K562 (cell line): ENCODE measurements at regions not wholly inside any gene's neighbourhood (a gene's known extent, or its start where the extent isn't known, plus 50 kb on each side); places are given as distances from the start of the nearest gene placed in this dataset.
A peak's percentile ranks its signal among the peaks of the same experiment; 100 is the strongest.

Experiments
- ATAC-seq: fragments of 200-7000 bp; cut with Tn5 transposase; 3 replicates; pipeline ENCODE4 v1.9.1; 2020; ENCODE audit warnings: moderate library complexity
- BruUV-seq: library from RNA; stranded (reverse); fragments of 400-500 nt; replicated peaks from 2 replicates; lab custom pipeline; 2021; lab: Mats Ljungman, UMichigan
- CTCF ChIA-PET: fragments of 300-600 bp; formaldehyde crosslinking; extraction: SDS; loops from one replicate; lab custom pipeline; 2021; ENCODE audit warnings: low intra/inter-chr PET ratio; lab: Yijun Ruan, JAX
- POLR2A ChIA-PET: fragments of 300-600, 350-650 bp; sonication (Branson Sonifier 250); formaldehyde crosslinking; extraction: SDS; loops from one replicate; lab custom pipeline; 2021; ENCODE audit warnings: antibody characterized with exemption, inconsistent platforms; lab: Yijun Ruan, JAX
- DNase-seq, 4 experiments: peaks; one replicate each; pipeline versions ENCODE4 v3.0.0 to v3.0.0-alpha.2; 2011 to 2018; ENCODE audit warnings: low spot score in 3 of 4, mixed read lengths in 3 of 4; ENCODE audit errors: extremely low read depth in 1 of 4
- FAIRE-seq: peaks from 2 replicates; lab custom pipeline; 2011; peaks lifted over from hg19 to GRCh38; lab: Jason Lieb, UNC
- H2AFZ ChIP-seq: 2 replicates; pipeline ENCODE4 v1.6.0; 2011; ENCODE audit warnings: low read depth, low read length, control low read depth, inconsistent platforms
- H3K27ac ChIP-seq: fragments of 200-600 bp; 3 replicates; pipeline ENCODE4 v1.8.0; 2011; ENCODE audit warnings: low read depth, mild to moderate bottlenecking, control low read depth, inconsistent platforms, low read length, moderate library complexity, mixed read lengths; ENCODE audit errors: extremely low read depth
- H3K27me3 ChIP-seq, 2 experiments: fragments of 300-600 bp in 1 of 2; 2 replicates in 1 of 2; 3 replicates in 1 of 2; pipeline versions ENCODE4 v1.6.0 to v1.8.0; 2011; ENCODE audit warnings: inconsistent platforms in 2 of 2, low read length in 2 of 2, mild to moderate bottlenecking in 1 of 2, mixed read lengths in 1 of 2, moderate library complexity in 1 of 2; ENCODE audit not compliant: control insufficient read depth in 2 of 2, insufficient read depth in 2 of 2
- H3K36me3 ChIP-seq: fragments of 300-600 bp; 3 replicates; pipeline ENCODE4 v1.8.0; 2011; ENCODE audit warnings: mild to moderate bottlenecking, low read length, inconsistent platforms; ENCODE audit not compliant: control insufficient read depth, insufficient read depth
- H3K4me1 ChIP-seq, 2 experiments: fragments of 200-600 bp in 1 of 2; replicated peaks in 1 of 2; 2 replicates in 1 of 2; 3 replicates in 1 of 2; pipeline versions ENCODE4 v1.5.1 to v1.8.0; 2011; ENCODE audit warnings: inconsistent platforms in 2 of 2, low read length in 2 of 2, mild to moderate bottlenecking in 1 of 2, mixed read lengths in 1 of 2, moderate library complexity in 1 of 2; ENCODE audit not compliant: control insufficient read depth in 2 of 2, insufficient read depth in 2 of 2
- H3K4me2 ChIP-seq: 2 replicates; pipeline ENCODE4 v1.6.1; 2011; ENCODE audit warnings: low read length, control low read depth, inconsistent platforms, mixed read lengths; ENCODE audit not compliant: insufficient read depth
- H3K4me3 ChIP-seq: fragments of 200-600 bp; sonication (generic), shearing (Covaris generic); 2 replicates; pipeline ENCODE4 v1.5.1; 2016; ENCODE audit warnings: control low read depth, inconsistent platforms
- H3K79me2 ChIP-seq: fragments of 200-600 bp; 3 replicates; pipeline ENCODE4 v1.8.0; 2011; ENCODE audit warnings: low read length, inconsistent platforms; ENCODE audit not compliant: control insufficient read depth, insufficient read depth
- H3K9ac ChIP-seq, 2 experiments: 2 replicates each; pipeline versions ENCODE4 v1.6.0 to v1.6.1; 2011; ENCODE audit warnings: low read depth in 2 of 2, low read length in 2 of 2, control low read depth in 1 of 2, inconsistent platforms in 1 of 2, mild to moderate bottlenecking in 1 of 2, mixed read lengths in 1 of 2; ENCODE audit not compliant: insufficient read depth in 1 of 2
- H3K9me1 ChIP-seq: one replicate; pipeline ENCODE4 v1.6.0; 2011; ENCODE audit warnings: inconsistent platforms, mild to moderate bottlenecking, low read length, moderate library complexity; ENCODE audit not compliant: control insufficient read depth, insufficient read depth
- H3K9me3 ChIP-seq: replicated peaks from 2 replicates; pipeline ENCODE4 v1.5.1; 2011; ENCODE audit warnings: low read depth, low read length, inconsistent platforms; ENCODE audit not compliant: control insufficient read depth, insufficient read depth
- H4K20me1 ChIP-seq: replicated peaks from 2 replicates; pipeline ENCODE4 v1.6.1; 2011; ENCODE audit warnings: low read length, inconsistent platforms, mixed read lengths; ENCODE audit not compliant: control insufficient read depth, insufficient read depth
- AFF1 ChIP-seq, 2 experiments: fragments of 450-650 bp; IDR thresholded peaks; 2 replicates each; pipeline ENCODE4 v1.6.1; 2018; ENCODE audit warnings: mild to moderate bottlenecking in 2 of 2, low read depth in 1 of 2; ENCODE audit not compliant: partially characterized antibody in 2 of 2
- RBM14 ChIP-seq: fragments of 200-400 bp; formaldehyde crosslinking; IDR thresholded peaks from 2 replicates; pipeline ENCODE4 v1.6.1; 2018; ENCODE audit warnings: low read depth, mild to moderate bottlenecking, low read length, moderate library complexity, borderline replicate concordance; ENCODE audit not compliant: insufficient read depth
- ZNF133 ChIP-seq: fragments of 250-450 bp; sonication (Bioruptor Pico); IDR thresholded peaks from 2 replicates; pipeline ENCODE4 v1.4.0; 2020; ENCODE audit warnings: mild to moderate bottlenecking
- ZNF316 ChIP-seq: fragments of 450-650 bp; IDR thresholded peaks from 2 replicates; pipeline ENCODE4 v1.6.1; 2016
- WGBS: fragments of 100-300 bp; shearing (Covaris generic); methylation state at CpG from one replicate; pipeline ENCODE4 v1.1.6; 2016; ENCODE audit warnings: low coverage, mixed read lengths; ENCODE audit not compliant: insufficient coverage; ENCODE audit errors: missing lambda C conversion rate; 5-methylcytosine and 5-hydroxymethylcytosine counted together
- in situ Hi-C: fragments of 300-500 bp; cut with MboI; formaldehyde crosslinking; loops from 4 replicates; pipeline ENCODE4 v1.15.0; 2018; ENCODE audit warnings: inconsistent platforms, mixed read lengths
- intact Hi-C: fragments of 100-400 bp; cut with micrococcal nuclease; formaldehyde crosslinking; loops from 2 replicates; pipeline ENCODE4 v1.14.2; 2022

GRCh38 chr2:66660804-66661203 lies 225.9 kb downstream of the MEIS1 start:
- H3K4me1 ChIP-seq: no peaks in the 10 kb centered on the region
- ChIA-PET POLR2A (no interaction called here), CTCF (no interaction called here)
- FAIRE-seq (no peak), ATAC-seq (no peak), DNase-seq (no peak)
- no peak overlapping the region for H3K9ac ChIP-seq
- no peaks in the 10 kb centered on the region for H3K9me3 ChIP-seq
- no peaks in the 10 kb centered on the region for H3K79me2 ChIP-seq
- intact Hi-C loops (no loop called here), in situ Hi-C loops (no loop called here)
- TF ChIP-seq RBM14 (no peak), ZNF316 (peak; percentile 17; the same call in 1 of the 2 replicates)
- no peak overlapping the region for H2AFZ ChIP-seq
- no peaks in the 10 kb centered on the region for H3K9me1 ChIP-seq
- no peak overlapping the region for H3K27ac ChIP-seq
- H3K36me3 ChIP-seq: no peaks in the 10 kb centered on the region
- H4K20me1 ChIP-seq: no peaks in the 10 kb centered on the region
- H3K27me3 ChIP-seq: no peaks in the 10 kb centered on the region
- no peak overlapping the region for H3K4me3 ChIP-seq
- no peak overlapping the region for H3K4me2 ChIP-seq
- no TSS peak for BruUV-seq

DNA sequence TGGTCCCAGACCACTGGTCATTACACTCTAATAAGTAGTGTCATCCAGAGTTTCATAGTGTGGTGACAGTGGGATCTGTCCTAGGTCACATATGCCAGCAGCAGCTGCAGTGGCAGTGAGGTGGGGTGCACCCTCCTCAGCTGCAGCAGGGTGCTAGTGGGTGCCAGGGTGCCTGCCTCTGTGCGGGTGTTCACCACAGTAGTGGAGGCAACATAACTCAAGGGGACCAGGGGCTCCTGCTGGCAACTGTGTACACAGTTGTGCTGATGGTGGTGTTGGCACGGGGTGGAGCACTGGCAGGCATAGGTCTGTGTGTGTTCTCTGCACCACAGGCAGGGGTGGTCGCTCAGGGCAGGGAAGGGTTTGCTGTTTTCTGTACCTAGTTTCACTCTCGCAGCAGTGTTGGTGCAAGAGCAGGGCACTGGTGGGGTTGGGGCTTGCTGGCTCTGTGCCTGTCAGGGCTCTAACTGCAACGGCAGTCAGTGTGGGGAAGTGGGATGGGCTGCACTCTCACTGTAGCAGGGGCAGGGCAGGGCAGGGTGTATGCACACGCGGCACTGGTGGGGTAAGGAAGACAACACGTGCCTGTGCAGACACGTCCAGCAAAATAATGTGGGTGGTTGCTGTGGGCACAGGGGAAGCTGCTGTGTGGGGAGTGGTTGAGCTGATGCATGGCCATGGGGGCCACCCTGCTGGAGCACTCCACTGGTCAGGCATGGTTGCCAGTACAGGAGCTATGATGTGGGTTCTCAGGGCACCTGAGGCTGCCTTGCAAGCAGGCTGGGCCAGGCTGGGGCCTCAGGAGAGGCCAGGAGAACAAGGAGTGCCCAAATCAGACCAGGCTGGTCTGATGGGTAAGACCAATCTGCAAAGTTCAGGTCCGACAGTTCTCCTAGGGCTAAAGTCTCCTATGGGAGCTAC lies 226.6 kb downstream of the MEIS1 start:
- H3K4me1 ChIP-seq: no peaks in the 10 kb centered on the region
- TF ChIP-seq AFF1 (IDR thresholded peaks at IDR 0.05; ENCODE audit: low read depth in 1 of 2, partially characterized antibody in 2 of 2) (no peak), ZNF133 (CRISPR knock-in tag) (no peak)
- H3K79me2 ChIP-seq: no peaks in the 10 kb centered on the region
- CTCF ChIA-PET: no interaction called here
- POLR2A ChIA-PET: interaction anchor here (0.7 kb wide), 1 partner anchor 1258 kb away, joined by 3 read pairs; no protein-coding TSS in a partner anchor
- FAIRE-seq: no peak
- in situ Hi-C loops: no loop called here
- no peak overlapping the region for H3K9ac ChIP-seq
- no peak for ATAC-seq
- H4K20me1 ChIP-seq: no peaks in the 10 kb centered on the region
- H2AFZ ChIP-seq: no peak overlapping the region
- no peak overlapping the region for H3K4me3 ChIP-seq
- BruUV-seq: no TSS peak
- intact Hi-C loops: no loop called here
- no peak overlapping the region for H3K4me2 ChIP-seq
- no peak overlapping the region for H3K27ac ChIP-seq
- H3K36me3 ChIP-seq: no peaks in the 10 kb centered on the region
- 1% methylated on average over 10 of the region's 10 CpGs for WGBS
- no peaks in the 10 kb centered on the region for H3K27me3 ChIP-seq
- no peaks in the 10 kb centered on the region for H3K9me1 ChIP-seq
- no peaks in the 10 kb centered on the region for H3K9me3 ChIP-seq
- no peak for DNase-seq
